ENCODE measurements at regions not wholly inside any gene's neighbourhood (a gene's known extent, or its start where the extent isn't known, plus 50 kb on each side); places are given as distances from the start of the nearest gene placed in this dataset.

- TF ChIP-seq EZH2 (IDR thresholded peaks at IDR 0.05; ENCODE audit: insufficient read depth, poor library complexity, severe bottlenecking), result no peak
- no peak for TF ChIP-seq EZH2phosphoT487 (IDR thresholded peaks at IDR 0.05; ENCODE audit: insufficient read depth, low read depth)
Observed at GRCh38 chr3:178900029-178900646, 171.5 kb downstream of the ZMAT3 start.
